CD4-positive, alpha-beta T cell treated with Interferon alpha-2 for 1 hour (primary cell): ENCODE measurements at regions not wholly inside any gene's neighbourhood (a gene's known extent, or its start where the extent isn't known, plus 50 kb on each side); places are given as distances from the start of the nearest gene placed in this dataset.
"Not testable (repeated sequence)": the region's sequence is repeated elsewhere in the genome, so short reads cannot be mapped to it uniquely, and the experiment has no call there.

Experiments
- DNase-seq, 2 donors: peaks; one replicate each; pipeline ENCODE4 v3.0.0-alpha.2; 2020 to 2022

- DNase-seq: no peak
Observed at GRCh38 chr21:19120591-19120990, 717.0 kb upstream of the TMPRSS15 start.

GRCh38 chr21:19122356-19122755 lies 718.8 kb upstream of the TMPRSS15 start:
- no peak for DNase-seq

- no peak for DNase-seq
Observed at GRCh38 chr21:19123053-19123452, 719.5 kb upstream of the TMPRSS15 start.

DNA sequence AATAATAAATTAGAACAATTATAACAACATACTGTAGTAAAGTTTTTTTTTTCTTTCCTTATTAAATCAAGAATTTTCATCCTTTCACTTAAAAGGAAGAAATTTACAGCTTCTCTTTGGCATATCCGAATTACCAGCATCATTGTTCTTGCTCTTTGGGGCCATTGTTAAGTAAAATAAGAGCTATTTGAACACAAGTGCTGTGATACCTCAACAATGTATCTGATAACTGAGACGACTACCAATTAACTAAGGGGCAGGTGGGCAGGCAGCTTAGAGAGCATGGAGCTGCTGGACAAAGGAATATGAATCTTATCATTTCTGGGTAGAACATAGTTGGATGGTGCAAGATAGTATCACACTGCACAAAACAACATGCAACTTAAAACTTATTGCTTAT lies 719.9 kb upstream of the TMPRSS15 start:
- DNase-seq: no peak

DNA sequence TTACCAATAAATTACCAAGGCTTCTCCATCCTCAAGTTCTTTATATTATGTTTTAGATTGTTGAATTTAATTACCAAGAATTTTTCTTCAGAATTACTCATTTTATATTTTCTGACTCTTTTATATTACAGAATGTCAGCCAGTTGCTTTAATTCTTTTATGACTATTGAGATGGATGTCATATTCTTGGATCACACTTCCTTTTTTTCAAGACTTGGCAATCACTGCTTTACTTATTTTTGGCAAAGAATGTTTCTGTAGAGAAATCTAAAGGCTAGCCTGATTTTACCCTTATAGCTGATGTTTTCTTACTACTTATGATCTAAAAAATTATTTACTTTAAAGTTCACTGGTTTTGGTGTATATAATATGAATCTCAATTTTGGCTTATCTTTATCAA lies 721.1 kb upstream of the TMPRSS15 start:
- no peak for DNase-seq

DNA sequence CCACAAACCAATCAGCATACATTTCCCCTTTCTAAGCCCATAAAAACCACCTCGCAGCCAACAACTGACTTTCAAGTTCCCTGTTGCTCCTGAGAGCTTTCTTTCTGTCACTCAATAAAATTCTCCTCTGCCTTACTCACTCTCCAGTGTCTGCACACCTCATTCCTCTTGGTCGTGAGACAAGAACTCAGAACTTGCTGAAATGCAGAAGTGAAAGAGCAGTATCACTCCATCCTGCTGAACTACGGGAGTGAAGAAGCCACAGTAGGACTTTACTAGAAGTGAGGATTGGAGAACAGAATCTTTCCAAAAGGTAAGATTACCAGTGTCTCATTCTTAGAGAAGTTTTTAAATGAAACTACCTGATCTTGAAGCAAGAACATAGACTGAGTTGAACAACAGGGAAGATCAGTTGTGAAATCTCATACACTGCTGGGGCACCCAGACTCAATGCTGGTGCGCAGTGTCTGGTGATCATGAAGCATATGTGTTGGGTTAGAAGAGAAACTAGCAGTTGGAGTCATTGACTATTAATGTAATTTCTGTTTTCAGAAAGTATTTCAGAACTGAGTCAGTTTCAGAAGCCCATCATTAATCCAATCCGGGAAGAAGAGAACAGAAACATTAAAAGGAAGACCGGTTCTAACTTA lies 726.9 kb upstream of the TMPRSS15 start:
- no peak for DNase-seq

GRCh38 chr21:19141511-19141910 lies 737.9 kb upstream of the TMPRSS15 start:
- DNase-seq: no peak

GRCh38 chr21:19145682-19146293 lies 742.2 kb upstream of the TMPRSS15 start:
- DNase-seq: no peak

GRCh38 chr21:19148056-19148455 lies 744.5 kb upstream of the TMPRSS15 start:
- DNase-seq: no peak

DNA sequence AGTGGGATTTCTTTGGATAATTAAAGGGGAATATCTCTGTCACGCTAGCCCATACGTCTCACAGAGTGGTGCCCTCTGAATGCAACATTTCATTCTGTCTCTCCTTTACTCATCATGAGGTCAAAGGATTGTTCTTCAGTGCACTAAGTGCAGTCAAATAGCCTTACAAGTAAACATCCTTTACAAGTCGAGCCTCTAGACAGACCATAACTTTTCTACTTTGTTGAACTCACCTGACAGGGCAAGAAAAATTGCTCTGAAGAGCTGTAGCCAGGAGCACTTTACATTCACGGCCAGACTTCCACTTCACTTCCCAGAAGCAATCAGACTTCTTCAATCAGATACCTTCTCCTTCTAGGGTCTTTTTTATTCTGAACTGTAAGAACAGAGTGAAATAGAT lies 768.0 kb upstream of the TMPRSS15 start:
- no peak for DNase-seq

- no peak for DNase-seq
Observed at GRCh38 chr21:19181604-19182140, 778.1 kb upstream of the TMPRSS15 start.

- no peak for DNase-seq
Observed at GRCh38 chr21:19197950-19198349, 794.4 kb upstream of the TMPRSS15 start.

DNA sequence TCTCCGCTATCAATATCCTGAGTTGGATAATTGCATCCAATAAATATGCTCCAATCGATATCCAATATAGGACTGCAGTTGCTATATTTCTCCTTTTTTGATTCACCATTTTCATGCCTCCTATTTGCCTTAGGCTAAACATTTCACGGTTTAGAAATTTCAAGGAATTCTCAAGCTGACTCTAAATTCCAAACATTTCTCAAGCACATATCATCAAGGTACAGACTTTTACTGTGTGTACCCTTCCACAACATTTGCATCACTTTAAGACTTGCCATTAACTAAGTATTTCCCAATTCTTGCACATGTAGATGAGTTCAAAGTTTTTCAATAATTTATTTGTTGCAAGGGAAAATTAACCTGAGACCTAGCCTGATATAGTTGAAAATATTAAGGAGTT lies 795.2 kb upstream of the TMPRSS15 start:
- no peak for DNase-seq

DNA sequence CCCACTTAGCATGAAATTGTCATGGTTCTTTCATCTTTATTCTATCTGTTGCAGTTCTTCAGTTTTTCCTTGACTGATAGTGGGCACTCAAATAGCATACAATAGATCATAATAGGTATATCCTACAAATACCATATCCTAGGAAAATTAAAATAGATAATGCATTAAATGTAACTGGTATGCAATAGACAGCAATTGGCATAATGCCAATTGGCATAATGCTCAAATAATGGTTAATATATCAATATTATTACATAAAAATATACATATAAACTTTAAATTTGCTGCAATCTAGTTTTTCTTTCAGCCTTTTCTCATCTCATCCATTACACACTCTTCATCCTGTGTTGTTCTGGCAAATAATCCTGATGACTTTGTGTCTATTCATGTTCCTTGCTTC lies 814.6 kb upstream of the TMPRSS15 start:
- no peak for DNase-seq

- DNase-seq: no peak
Observed at GRCh38 chr21:19224090-19224489, 820.5 kb upstream of the TMPRSS15 start.

DNA sequence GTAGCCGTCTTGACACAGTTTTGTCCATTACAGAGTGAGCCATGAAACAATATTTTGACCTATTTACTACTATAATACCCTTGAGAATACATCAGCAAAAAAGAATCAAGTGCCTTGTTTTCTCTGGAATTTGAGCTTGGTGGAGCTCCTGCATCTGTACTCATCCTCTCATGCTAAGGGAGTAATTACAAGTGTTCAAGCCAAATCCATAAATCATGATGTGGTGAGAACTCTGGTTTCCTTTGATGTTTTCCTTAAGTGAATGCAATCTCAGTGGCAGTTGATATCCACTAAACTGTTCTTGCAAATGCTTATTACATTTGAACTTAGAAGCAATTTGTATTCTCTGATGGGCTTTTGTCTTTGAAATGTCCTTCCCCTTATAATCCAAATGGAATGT lies 824.6 kb upstream of the TMPRSS15 start:
- no peak for DNase-seq

DNA sequence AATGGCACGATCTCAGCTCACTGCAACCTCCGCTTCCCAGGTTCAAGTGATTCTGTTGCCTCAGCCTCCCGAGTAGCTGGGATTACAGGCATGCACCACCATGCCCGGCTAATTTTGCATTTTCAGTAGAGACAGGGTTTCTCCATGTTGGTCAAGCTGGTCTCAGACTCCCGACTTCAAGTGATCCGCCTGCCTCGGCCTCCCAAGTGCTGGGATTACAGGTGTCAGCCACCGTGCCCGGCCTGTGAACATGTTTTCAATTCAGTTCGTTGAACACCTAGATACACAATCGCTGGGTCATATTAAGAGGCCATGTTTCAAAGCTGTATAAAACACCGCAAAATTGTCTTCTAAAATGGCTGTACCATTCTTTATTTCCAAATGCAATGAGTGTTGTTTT lies 830.3 kb upstream of the TMPRSS15 start:
- DNase-seq: not testable (repeated sequence)

DNA sequence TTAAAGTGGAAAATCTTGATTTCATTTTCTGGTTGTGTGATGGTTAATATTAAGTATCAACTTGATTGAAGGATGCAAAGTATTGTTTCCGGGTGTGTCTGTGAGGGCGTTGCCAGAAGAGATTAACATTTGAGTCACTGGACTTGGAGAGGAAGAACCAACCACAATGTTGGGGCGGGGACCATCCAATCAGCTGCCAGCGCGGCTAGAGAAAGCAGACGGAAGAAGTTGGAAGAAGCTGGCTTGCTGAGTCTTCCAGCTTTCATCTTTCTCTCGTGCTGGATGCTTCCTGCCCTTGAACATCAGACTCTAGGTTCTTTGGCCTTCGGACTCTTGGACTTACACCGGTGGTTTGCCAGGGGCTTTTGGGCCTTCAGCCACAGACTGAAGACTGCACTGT lies 832.6 kb upstream of the TMPRSS15 start:
- no peak for DNase-seq

DNA sequence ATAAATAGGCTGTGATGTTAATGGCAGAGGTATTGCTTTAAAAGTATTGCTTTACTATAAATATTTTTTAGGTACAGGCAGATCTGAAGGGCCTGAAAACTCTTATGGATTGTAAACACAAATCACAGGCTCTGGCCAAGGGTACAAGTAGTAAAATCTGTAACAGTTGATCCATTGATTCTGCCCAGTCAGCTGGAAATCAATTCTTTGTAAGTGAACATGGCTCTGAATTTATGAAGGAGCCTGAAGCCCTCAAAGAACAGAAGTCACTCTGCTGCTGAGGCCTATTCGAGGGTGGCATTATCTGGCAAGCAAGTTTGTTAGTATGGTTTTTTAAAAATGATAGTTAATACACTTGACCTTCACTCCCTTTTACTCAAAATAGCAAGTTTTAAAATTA lies 834.0 kb upstream of the TMPRSS15 start:
- DNase-seq: no peak

DNA sequence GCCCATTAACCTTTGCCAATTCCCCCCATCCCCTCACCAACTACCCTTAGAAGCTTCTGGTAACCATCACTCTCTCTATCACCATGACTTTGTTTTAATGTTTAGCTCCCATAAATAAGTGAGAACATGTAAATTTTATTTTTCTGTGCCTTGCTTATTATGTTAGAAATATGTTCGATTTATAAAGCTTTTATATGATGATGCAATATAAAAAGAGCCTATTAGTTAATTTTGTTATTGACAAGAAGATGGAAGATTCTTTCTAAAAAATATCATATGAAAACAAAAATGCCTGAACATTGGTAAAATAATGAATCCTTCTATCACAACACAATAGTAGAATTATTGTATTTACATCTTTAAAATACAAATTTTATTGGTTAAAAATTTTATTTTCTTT lies 836.1 kb upstream of the TMPRSS15 start:
- no peak for DNase-seq

GRCh38 chr21:19244502-19245187 lies 841.1 kb upstream of the TMPRSS15 start:
- DNase-seq: no peak

DNA sequence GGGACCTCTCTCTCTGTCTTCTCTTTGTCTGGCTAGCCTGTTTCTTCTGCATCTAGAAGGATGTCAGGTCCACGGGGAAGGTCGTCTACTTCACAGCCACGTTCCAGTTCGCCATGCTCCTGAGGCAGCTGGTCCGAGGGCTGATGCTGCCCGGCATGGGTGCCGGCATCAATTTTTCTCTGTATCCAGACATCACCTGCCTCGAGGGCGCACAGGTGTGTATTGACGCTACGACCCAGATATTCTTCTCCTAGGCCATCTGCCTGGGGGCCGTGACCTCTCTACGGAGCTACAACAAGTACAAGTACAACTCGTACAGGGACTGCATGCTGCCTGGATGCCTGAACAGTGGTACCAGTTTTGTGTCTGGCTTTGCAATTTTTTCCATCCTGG lies 841.6 kb upstream of the TMPRSS15 start:
- DNase-seq: no peak

- DNase-seq: no peak
Observed at GRCh38 chr21:19246018-19246417, 842.4 kb upstream of the TMPRSS15 start.

- DNase-seq: no peak
Observed at GRCh38 chr21:19256934-19257660, 853.5 kb upstream of the TMPRSS15 start.
